Activated T-helper 1 cell treated with anti-CD3 and anti-CD28 coated beads, Interleukin-12 subunit alpha, Interleukin-12 subunit beta, Interleukin-2, Interleukin-4 antibody, amounts not matched to agents 30 ng/mL and 10 ng/mL and 1 ng/mL, durations not matched to agents 14 hours and 24 hours and 36 hours (primary cell): ENCODE measurements at regions not wholly inside any gene's neighbourhood (a gene's known extent, or its start where the extent isn't known, plus 50 kb on each side); places are given as distances from the start of the nearest gene placed in this dataset.

Experiments used
- DNase-seq: peaks from one replicate; pipeline ENCODE4 v3.0.0; 2021; ENCODE audit warnings: low spot score
- H3K27ac Mint-ChIP-seq: one replicate; pipeline ENCODE4 v1.8.0; 2021; ENCODE audit warnings: mild to moderate bottlenecking, mixed read lengths
- H3K27me3 Mint-ChIP-seq: one replicate; pipeline ENCODE4 v1.8.0; 2022; ENCODE audit warnings: mild to moderate bottlenecking, moderate library complexity, mixed read lengths; ENCODE audit not compliant: insufficient read depth
- H3K36me3 Mint-ChIP-seq: one replicate; pipeline ENCODE4 v1.8.0; 2021; ENCODE audit warnings: low read depth, mixed read lengths
- H3K4me1 Mint-ChIP-seq: one replicate; pipeline ENCODE4 v1.8.0; 2021; ENCODE audit warnings: low read depth, mixed read lengths
- H3K4me3 Mint-ChIP-seq: one replicate; pipeline ENCODE4 v1.8.0; 2021; ENCODE audit warnings: mild to moderate bottlenecking, moderate library complexity, mixed read lengths
- H3K9me3 Mint-ChIP-seq: one replicate; pipeline ENCODE4 v1.8.0; 2021; ENCODE audit warnings: mixed read lengths
- intact Hi-C: fragments of 100-400 bp; cut with micrococcal nuclease; formaldehyde crosslinking; loops from one replicate; pipeline ENCODE4 v1.15.1; 2024

GRCh38 chr2:226581004-226581403, 218.6 kb downstream of the IRS1 start:
- Mint-ChIP-seq H3K27me3 (peaks cover 24% of the 10 kb centered on the region), H3K9me3 (no peaks in the 10 kb centered on the region), H3K27ac (no peak overlapping the region), H3K4me1 (no peaks in the 10 kb centered on the region), H3K4me3 (no peak overlapping the region), H3K36me3 (no peaks in the 10 kb centered on the region)
- intact Hi-C loops, result no loop called here
- no peak for DNase-seq

DNA sequence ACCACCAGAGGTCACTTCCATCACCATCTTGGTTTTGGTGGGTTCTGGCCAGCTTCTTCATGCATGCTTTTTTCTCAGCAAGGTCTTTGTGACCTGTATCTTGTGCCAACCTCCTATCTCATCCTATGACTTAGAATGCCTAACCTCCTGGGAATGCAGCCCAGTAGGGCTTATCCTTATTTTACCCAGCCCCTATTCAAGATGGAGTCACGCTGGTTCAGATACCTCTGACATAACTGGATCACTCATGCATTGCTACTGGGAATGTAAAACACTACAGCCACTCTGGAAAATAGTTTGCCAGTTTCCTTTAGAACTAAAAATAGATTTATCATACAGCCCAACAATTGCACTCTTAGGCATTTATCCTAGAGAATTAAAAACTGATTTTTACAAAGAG, 219.2 kb downstream of the IRS1 start:
- H3K9me3 Mint-ChIP-seq, result no peaks in the 10 kb centered on the region
- H3K4me1 Mint-ChIP-seq, result no peaks in the 10 kb centered on the region
- H3K36me3 Mint-ChIP-seq, result no peaks in the 10 kb centered on the region
- no peak for DNase-seq
- peaks cover 24% of the 10 kb centered on the region for H3K27me3 Mint-ChIP-seq
- H3K27ac Mint-ChIP-seq, result no peak overlapping the region
- intact Hi-C loops, result no loop called here
- H3K4me3 Mint-ChIP-seq, result no peak overlapping the region

GRCh38 chr2:226579519-226579918, 220.1 kb downstream of the IRS1 start:
- intact Hi-C loops, result no loop called here
- H3K4me1 Mint-ChIP-seq, result no peaks in the 10 kb centered on the region

DNA sequence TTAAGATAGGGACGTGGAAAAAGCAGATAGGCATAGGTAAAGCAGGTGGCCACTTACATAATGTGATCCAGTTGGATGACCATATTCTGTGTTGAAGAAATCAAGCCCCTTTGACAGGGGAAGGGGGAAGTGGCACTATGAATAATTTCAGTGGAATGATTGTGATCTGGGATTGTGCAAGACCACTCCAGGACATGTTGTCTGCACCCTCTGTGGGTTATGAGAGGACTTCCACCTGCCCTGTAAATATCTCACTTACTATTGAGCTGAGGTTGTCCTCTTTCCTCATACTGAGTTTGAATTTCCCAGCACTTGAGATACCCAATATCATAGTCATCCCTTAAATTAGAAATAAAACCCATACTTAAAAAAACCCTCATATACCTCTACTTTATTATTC, 220.7 kb downstream of the IRS1 start:
- Mint-ChIP-seq H3K36me3 (no peaks in the 10 kb centered on the region), H3K27ac (no peak overlapping the region)
- intact Hi-C loops, result no loop called here

More at GRCh38 chr2:226579519-226579918, 220.1 kb downstream of the IRS1 start:
- no peak for DNase-seq
- no peak overlapping the region for H3K27ac Mint-ChIP-seq
- no peak overlapping the region for H3K4me3 Mint-ChIP-seq
- H3K9me3 Mint-ChIP-seq, result no peaks in the 10 kb centered on the region
- H3K27me3 Mint-ChIP-seq, result peaks cover 20% of the 10 kb centered on the region
- H3K36me3 Mint-ChIP-seq, result no peaks in the 10 kb centered on the region

DNA sequence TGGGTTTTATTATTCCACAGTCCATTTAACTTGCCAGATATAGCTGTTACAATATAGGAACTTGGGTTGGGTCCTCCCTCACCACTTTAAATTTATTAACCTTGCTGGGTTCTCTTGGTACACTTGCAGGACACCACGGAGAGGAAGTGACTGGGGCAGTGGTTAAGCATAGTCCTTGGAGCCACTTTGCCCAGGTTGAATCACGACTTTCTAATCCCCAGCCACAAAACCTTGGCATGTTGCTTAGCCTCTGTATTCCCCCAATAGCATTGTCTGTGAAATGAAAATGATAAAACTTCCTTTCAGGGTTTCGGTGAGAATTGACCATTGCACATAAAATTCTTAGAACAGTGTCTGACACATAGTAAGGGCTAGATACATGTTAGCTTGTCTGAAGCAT, 221.2 kb downstream of the IRS1 start:
- DNase-seq, result no peak
- Mint-ChIP-seq H3K9me3 (no peaks in the 10 kb centered on the region), H3K27ac (no peak overlapping the region), H3K36me3 (no peaks in the 10 kb centered on the region), H3K4me3 (no peak overlapping the region), H3K27me3 (peaks cover 19% of the 10 kb centered on the region), H3K4me1 (no peaks in the 10 kb centered on the region)
- intact Hi-C loops, result no loop called here

More for the DNA sequence above, 220.7 kb downstream of the IRS1 start:
- Mint-ChIP-seq H3K4me3 (no peak overlapping the region), H3K4me1 (no peaks in the 10 kb centered on the region), H3K9me3 (no peaks in the 10 kb centered on the region), H3K27me3 (peaks cover 20% of the 10 kb centered on the region)
- no peak for DNase-seq

DNA sequence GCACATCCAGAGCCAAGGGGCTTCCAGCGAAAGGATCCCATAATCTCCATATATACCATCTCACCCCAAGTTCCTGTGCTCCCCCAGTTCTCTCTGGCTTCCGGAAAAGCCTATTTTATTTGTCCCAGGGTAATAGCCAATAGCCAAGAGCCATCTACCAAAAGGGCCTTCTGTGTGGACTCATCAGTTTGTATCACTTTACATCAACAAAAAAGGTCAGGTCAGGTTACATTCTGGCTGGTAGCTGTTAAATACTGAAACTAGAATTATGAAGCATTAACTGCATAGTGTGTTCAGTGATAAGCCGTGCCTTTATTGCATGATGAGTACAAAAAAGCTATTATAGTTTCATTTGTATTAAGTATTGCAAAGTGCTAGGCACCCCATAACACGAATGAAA, 223.7 kb downstream of the IRS1 start:
- Mint-ChIP-seq H3K4me1 (no peaks in the 10 kb centered on the region), H3K36me3 (no peaks in the 10 kb centered on the region)
- intact Hi-C loops, result no loop called here

DNA sequence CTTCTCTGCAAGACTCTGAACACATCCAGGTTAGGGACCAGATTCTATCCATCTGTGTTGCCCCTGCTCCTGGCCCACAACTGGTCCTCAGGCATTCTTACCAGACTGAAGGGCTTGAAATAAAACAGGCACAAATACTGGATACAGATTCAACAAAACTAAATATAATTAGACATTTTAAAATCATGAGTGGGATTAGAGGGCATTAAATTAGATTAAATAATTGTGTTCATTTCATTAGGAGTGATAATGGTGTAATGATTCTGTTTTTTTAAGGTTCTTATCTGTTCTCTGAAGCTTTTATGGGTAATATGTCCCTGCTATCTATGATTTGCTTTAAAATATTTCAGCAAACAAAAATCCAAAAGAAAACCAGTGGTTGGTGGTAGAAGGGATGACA, 226.5 kb downstream of the IRS1 start:
- H3K4me1 Mint-ChIP-seq, result no peaks in the 10 kb centered on the region
- DNase-seq, result no peak
- no peak overlapping the region for H3K4me3 Mint-ChIP-seq
- peaks cover 3% of the 10 kb centered on the region for H3K27me3 Mint-ChIP-seq
- no peaks in the 10 kb centered on the region for H3K9me3 Mint-ChIP-seq
- no peaks in the 10 kb centered on the region for H3K36me3 Mint-ChIP-seq
- no peak overlapping the region for H3K27ac Mint-ChIP-seq
- intact Hi-C loops, result no loop called here

More for the DNA sequence above, 223.7 kb downstream of the IRS1 start:
- Mint-ChIP-seq H3K27ac (no peak overlapping the region), H3K27me3 (peaks cover 1% of the 10 kb centered on the region), H3K9me3 (no peaks in the 10 kb centered on the region), H3K4me3 (no peak overlapping the region)
- no peak for DNase-seq

GRCh38 chr2:226564667-226565066, 235.0 kb downstream of the IRS1 start:
- no peaks in the 10 kb centered on the region for H3K36me3 Mint-ChIP-seq

GRCh38 chr2:226561962-226562361, 237.7 kb downstream of the IRS1 start:
- DNase-seq, result no peak
- Mint-ChIP-seq H3K4me3 (no peak overlapping the region), H3K9me3 (no peaks in the 10 kb centered on the region), H3K27ac (no peak overlapping the region), H3K4me1 (no peaks in the 10 kb centered on the region), H3K36me3 (no peaks in the 10 kb centered on the region), H3K27me3 (peaks cover 9% of the 10 kb centered on the region)
- intact Hi-C loops, result no loop called here

More at GRCh38 chr2:226564667-226565066, 235.0 kb downstream of the IRS1 start:
- DNase-seq, result no peak
- H3K4me3 Mint-ChIP-seq, result no peak overlapping the region
- no peaks in the 10 kb centered on the region for H3K4me1 Mint-ChIP-seq
- H3K9me3 Mint-ChIP-seq, result no peaks in the 10 kb centered on the region
- no peak overlapping the region for H3K27ac Mint-ChIP-seq
- intact Hi-C loops, result no loop called here
- peaks cover 11% of the 10 kb centered on the region for H3K27me3 Mint-ChIP-seq

GRCh38 chr2:226560325-226560724, 239.3 kb downstream of the IRS1 start:
- no peak for DNase-seq

GRCh38 chr2:226559536-226559935, 240.1 kb downstream of the IRS1 start:
- no peaks in the 10 kb centered on the region for H3K4me1 Mint-ChIP-seq
- intact Hi-C loops, result no loop called here
- H3K27me3 Mint-ChIP-seq, result peaks cover 14% of the 10 kb centered on the region
- DNase-seq, result no peak
- no peaks in the 10 kb centered on the region for H3K9me3 Mint-ChIP-seq
- H3K36me3 Mint-ChIP-seq, result no peaks in the 10 kb centered on the region
- H3K27ac Mint-ChIP-seq, result no peak overlapping the region
- H3K4me3 Mint-ChIP-seq, result no peak overlapping the region

More at GRCh38 chr2:226560325-226560724, 239.3 kb downstream of the IRS1 start:
- Mint-ChIP-seq H3K9me3 (no peaks in the 10 kb centered on the region), H3K36me3 (no peaks in the 10 kb centered on the region), H3K27ac (no peak overlapping the region), H3K4me1 (no peaks in the 10 kb centered on the region), H3K4me3 (no peak overlapping the region), H3K27me3 (peaks cover 14% of the 10 kb centered on the region)
- intact Hi-C loops, result no loop called here

- no peak overlapping the region for H3K4me3 Mint-ChIP-seq
- H3K36me3 Mint-ChIP-seq, result no peaks in the 10 kb centered on the region
- intact Hi-C loops, result no loop called here
- no peaks in the 10 kb centered on the region for H3K9me3 Mint-ChIP-seq
- no peak overlapping the region for H3K27ac Mint-ChIP-seq
- no peak for DNase-seq
- no peaks in the 10 kb centered on the region for H3K4me1 Mint-ChIP-seq
- peaks cover 14% of the 10 kb centered on the region for H3K27me3 Mint-ChIP-seq
These were observed 241.2 kb downstream of the IRS1 start for GRCh38 chr2:226558418-226558817.

DNA sequence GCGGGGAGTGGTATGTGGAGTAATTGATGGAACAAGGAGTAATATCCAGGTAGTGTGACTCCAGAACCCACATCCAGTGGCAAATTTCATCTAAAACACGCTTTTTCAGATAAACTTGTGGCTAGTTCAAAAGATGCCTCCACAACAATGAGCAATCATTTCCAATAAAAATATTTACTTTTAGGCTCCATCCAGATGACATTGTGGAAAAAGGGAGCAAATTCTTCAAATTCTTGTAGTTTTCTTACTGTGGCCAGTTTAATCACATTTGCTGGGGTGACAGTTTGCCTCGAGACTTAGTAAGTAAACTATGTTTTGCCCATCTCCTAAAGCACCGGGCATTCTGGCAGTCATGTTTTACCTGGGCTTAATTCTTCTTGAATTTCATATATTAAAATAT, 243.6 kb downstream of the IRS1 start:
- DNase-seq, result no peak
- H3K9me3 Mint-ChIP-seq, result no peaks in the 10 kb centered on the region
- H3K4me1 Mint-ChIP-seq, result no peaks in the 10 kb centered on the region
- H3K27ac Mint-ChIP-seq, result no peak overlapping the region
- intact Hi-C loops, result no loop called here
- peaks cover 17% of the 10 kb centered on the region for H3K27me3 Mint-ChIP-seq
- H3K36me3 Mint-ChIP-seq, result no peaks in the 10 kb centered on the region
- no peak overlapping the region for H3K4me3 Mint-ChIP-seq

- peaks cover 15% of the 10 kb centered on the region for H3K27me3 Mint-ChIP-seq
- H3K27ac Mint-ChIP-seq, result no peak overlapping the region
- no peaks in the 10 kb centered on the region for H3K9me3 Mint-ChIP-seq
- no peaks in the 10 kb centered on the region for H3K36me3 Mint-ChIP-seq
- intact Hi-C loops, result no loop called here
- DNase-seq, result no peak
- no peak overlapping the region for H3K4me3 Mint-ChIP-seq
- H3K4me1 Mint-ChIP-seq, result no peaks in the 10 kb centered on the region
These were observed 244.9 kb downstream of the IRS1 start for GRCh38 chr2:226554701-226555100.
